Activated CD4-positive, CD25-positive, alpha-beta regulatory T cell treated with anti-CD3 and anti-CD28 coated beads, Interleukin-2, amount 50 U/mL, for 24 hours (primary cell): ENCODE measurements at regions not wholly inside any gene's neighbourhood (a gene's known extent, or its start where the extent isn't known, plus 50 kb on each side); places are given as distances from the start of the nearest gene placed in this dataset.

Experiments
- ATAC-seq, 2 donors: fragments of 150-1000 bp; cut with Tn5 transposase; one replicate each; pipeline ENCODE4 v1.10.0; 2021; ENCODE audit warnings: mild to moderate bottlenecking in 1 of 2, moderate library complexity in 1 of 2

GRCh38 chr6:134707342-134708031 is 242.4 kb downstream of the ALDH8A1 start:
- ATAC-seq, result no peak

DNA sequence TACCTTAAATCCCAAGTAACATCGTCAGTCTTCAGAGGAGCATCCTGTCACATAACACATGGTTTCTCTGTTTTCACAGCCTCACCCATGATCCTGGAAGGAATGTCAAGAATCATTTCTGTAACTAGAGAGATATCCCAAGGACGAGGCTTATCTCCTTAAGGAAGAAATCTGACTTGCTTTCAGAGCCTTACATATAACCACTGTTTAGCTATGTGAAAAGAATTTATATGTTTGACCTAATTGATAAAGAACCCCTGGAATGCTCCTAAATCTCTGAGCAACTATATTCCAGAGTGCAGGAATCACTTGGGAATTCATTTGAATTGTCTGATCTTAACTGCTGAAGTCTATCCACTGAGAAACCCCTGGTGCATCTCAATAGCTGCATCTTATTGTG is 243.1 kb downstream of the ALDH8A1 start:
- ATAC-seq, result no peak

- ATAC-seq, result no peak
These were observed 243.7 kb downstream of the ALDH8A1 start for GRCh38 chr6:134706153-134706552.

- no peak for ATAC-seq
These were observed 246.7 kb downstream of the ALDH8A1 start for GRCh38 chr6:134703206-134703605.

DNA sequence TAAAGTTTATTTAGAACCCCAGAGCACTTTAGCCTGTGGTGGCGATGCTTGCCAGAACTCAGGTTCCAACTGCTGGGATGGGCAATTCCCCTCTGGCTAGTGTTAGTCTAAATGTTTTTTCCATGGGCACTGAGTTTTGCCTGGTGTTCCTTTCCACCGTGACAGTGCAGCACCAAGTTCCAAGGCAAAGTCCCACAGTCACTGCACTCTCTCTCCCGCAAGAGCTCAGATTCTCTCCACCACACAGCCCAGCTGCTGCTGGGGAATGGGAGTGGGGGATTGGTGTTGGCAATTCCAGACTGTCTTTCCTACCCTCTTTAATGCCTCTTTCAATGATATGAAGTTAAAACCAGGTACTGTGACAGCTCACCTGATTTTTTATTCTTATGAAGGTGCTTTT is 247.6 kb downstream of the ALDH8A1 start:
- ATAC-seq, result no peak

- no peak for ATAC-seq
These were observed 248.6 kb downstream of the ALDH8A1 start for GRCh38 chr6:134701301-134701700.

- ATAC-seq, result no peak
These were observed 251.7 kb downstream of the ALDH8A1 start for GRCh38 chr6:134698228-134698627.

DNA sequence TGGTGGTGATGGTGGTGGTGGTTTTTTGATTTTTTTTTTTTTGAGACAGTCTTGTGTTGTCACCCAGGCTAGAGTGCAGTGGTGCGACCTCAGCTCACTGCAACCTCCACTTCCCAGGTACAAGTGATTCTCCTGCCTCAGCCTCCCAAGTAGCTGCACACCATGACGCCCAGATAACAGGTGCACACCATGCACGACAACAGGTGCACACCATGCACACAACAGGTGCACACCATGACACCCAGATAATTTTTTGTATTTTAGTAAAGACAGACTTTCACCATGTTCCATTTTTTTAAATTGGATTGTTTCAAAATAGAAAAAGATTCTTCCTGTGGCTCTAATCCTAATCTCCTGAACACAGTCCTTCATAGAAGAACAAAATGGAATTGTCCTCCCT is 257.9 kb downstream of the ALDH8A1 start:
- ATAC-seq, result no peak

DNA sequence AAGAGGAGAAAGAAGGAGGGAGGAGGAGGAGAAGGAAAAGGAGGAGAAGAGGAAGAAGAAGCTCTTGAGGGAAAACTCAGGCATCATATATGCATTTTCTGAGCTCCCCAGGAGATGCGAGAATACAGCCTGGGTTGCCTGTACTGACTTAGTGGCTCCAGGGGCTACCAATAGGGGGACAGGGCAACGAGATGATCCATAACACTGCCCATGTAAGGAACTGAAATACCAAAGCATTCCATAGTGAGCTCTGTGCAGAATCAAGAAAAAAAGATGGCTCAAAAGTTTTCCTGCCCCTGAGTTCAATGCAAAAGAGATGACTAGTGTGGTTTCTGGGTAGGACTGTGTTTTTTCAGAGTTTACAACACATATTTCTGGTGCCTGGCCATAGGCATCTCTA is 258.7 kb downstream of the ALDH8A1 start:
- no peak for ATAC-seq

DNA sequence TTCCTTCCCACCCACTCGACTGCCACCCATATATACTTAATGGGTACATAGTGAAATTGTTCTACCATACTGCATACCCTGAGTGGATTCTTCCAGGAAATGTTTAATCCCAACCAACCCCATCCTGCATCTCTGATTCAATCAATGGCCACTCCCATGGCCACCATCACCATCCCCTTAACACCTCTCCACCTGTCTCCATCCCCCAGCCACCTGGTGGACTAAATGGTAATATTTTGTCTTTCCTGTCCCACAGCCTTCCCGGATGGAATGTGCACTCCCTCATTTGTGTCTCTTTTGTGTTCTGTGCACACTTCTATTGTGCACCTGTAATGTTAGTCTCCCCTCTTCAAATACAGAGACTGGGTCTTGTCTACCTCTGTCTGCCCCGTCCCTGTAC is 259.9 kb downstream of the ALDH8A1 start:
- ATAC-seq, result no peak

GRCh38 chr6:134689641-134690040 is 260.3 kb downstream of the ALDH8A1 start:
- no peak for ATAC-seq

DNA sequence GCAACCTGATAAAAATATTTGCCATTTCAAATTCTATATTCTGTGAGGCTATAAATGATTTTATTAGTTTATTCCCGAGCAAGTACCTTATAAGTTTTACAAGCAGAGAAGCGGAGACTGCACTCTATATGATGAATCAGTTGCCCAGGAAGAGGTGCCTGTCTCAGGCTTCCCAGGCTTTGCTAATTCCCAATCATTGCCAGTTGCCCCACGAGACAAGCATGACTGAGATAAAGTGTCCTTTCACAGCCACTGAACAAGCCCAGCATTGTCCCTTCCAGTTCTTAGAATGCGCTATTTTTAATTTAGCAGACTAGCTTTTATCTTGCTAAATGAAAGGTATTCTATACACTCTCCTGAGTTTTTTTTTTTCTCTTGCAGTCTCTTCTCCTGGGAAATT is 260.7 kb downstream of the ALDH8A1 start:
- no peak for ATAC-seq

- ATAC-seq, result no peak
These were observed 263.8 kb downstream of the ALDH8A1 start for GRCh38 chr6:134686071-134686470.

GRCh38 chr6:134684423-134684795 is 265.5 kb downstream of the ALDH8A1 start:
- no peak for ATAC-seq

DNA sequence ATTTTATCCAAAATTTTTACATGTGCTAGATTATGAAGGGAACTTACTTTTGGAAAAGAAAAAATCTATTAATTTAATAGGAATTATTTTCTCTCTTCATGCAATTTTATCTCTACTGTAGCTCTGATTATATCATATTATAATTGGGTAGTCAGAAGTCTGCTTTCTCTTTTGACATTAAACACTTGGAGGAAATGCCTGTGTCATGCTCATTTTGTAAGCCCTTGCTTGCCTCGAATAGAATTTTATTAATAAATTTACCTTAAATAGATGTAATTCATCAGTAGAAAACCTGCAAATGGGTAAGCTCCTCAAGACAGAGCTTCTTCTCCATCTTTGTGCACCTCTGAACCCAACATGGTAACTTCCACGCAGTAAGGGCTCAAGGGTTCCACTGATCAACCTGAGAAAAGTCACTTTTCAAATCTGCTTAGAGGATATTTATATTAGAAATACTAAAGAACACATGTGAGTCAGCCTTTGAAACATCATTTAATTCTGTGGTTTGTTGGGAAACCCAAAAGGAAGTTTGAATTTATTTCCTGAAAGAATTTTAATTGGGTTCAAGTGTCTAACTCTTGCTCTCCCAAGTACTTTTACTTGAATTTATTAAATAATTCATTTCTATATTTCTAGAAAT is 266.0 kb downstream of the ALDH8A1 start:
- ATAC-seq, result no peak

DNA sequence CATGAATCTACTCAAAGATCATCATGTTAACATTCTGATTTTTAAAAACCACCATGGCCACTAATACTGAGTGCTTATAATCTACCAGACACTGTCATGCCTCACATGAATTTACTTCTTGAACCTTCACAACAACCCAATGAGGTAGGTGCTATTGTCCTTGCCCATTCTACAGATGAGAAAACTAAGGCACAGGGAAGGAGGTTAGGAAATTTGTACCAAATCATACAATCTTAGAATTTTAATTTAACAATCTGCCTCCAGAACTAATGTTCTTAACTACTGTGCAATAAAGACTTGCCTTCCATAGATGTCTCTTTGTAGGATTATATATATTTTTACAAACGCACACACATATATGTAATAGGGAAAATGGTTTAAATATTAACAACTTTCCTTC is 269.5 kb downstream of the ALDH8A1 start:
- ATAC-seq, result no peak

- ATAC-seq, result no peak
These were observed 269.9 kb downstream of the ALDH8A1 start for GRCh38 chr6:134680021-134680420.

DNA sequence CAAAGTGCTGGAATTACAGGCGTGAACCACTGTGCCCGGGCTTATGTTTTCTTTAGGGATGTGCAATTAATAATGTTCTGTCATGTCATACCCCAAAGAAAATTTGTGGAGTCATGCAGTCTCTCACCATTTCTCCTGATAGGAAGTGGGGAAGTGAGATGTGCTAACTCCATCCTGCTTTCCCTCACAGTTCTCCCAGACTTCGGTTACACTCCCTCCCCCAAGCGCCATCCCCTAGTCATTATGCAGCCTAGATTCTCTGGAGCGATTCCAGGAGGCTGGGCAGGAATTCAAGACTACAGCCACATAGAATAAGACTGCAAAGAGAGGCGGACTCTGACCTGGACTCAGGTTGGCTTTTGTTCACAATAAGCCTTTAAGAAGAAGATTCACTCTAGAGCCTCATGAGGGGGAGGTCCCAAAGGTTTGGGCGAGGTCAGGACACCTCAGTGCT is 271.4 kb downstream of the ALDH8A1 start:
- ATAC-seq, result no peak

DNA sequence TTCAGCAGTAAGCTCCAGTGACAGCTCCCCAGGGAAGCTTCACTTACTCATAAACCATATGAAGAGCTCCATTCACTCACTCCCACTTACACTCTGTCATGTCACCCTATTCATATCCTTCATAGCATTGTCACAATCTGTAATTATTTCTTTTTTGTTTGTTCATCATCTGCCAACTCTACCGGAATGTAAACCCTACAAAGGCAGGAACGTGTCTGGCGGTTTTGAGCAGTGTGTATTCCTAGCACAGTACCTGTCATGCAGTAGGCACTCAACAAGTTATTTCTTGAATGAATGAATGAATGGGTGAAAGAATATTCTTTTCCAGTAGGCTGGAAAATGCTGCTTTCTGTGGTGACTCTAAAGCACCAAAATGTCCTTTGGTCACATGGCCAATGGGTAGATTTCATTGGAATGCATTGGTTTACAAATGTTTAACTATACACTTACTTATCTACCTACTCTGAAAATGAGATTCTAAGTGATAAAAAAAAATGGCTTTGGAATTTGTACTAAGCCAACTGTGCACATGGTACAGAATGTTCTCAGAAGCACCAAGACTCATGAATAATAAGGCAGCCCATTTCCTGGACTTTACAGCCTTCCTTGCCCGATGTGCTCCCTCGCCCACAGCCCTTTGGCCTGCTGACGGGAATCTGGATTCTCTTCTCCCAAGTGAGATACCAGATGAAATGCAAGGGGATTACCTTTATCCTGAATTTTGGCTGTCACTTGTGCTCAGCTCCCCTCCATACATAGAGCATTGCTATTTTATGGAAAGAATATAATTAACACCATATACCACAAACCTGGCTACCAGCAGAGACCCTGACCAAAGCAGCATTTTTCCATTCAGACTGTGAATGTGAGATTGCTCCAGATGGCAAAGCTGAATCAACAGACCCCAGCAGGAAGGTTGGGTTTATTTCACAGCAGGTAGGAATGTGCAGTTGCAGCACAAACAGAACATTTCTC is 273.3 kb downstream of the ALDH8A1 start:
- ATAC-seq, result no peak

DNA sequence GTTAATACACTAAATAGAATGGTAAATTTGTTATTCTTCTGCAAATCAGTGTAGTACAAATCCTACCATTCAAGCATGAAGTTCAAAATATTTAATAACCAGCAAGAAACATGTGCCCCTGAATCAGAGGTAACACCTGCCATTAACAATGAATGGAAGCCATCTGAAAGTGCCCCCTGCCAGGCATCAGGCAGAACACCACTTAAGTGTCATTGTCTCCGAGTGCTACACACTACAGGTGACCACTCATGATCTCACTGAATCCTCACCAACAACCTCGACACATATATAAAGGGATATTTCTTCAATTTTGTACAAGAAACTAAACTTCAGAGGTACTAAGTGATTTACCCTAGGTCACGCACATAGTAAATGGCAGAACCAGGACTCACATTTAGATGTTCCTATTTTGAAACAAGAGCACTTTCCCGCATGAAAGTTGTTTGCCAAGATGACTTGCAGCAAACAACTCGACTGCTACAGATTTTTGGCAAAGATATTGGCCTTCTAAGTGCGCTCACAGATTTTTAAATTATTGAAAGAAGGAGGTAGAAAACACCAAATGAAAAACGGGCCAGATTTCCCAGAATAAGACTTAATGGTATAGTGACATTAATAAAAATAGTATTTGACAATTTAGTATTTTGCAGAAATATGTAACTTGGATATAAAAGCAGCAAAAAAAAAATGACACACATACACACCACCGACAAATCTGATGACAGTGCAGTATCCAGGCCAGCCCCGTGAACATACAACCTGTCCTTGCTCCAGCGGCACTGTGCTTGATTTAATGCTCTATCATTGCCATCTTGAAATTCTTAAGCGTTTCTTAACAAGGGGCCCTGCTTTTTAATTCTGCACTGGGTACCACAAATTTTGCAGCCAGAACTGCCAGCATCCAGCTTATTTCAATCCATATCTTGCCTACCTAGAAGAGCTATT is 274.5 kb downstream of the ALDH8A1 start:
- ATAC-seq, result no peak

GRCh38 chr6:134674562-134674961 is 275.3 kb downstream of the ALDH8A1 start:
- no peak for ATAC-seq

- no peak for ATAC-seq
These were observed 280.4 kb downstream of the ALDH8A1 start for GRCh38 chr6:134669485-134669884.
